ENCODE measurements at regions not wholly inside any gene's neighbourhood (a gene's known extent, or its start where the extent isn't known, plus 50 kb on each side); places are given as distances from the start of the nearest gene placed in this dataset.

GRCh38 chr15:96046620-96047240 lies 283.8 kb upstream of the NR2F2 start:
- Histone ChIP-seq H2BK120ac (replicated peaks; ENCODE audit: low read depth, low read length) (no peak overlapping the region), H4K91ac (replicated peaks; ENCODE audit: insufficient read length, low read length) (no peak overlapping the region), H3K27ac (ENCODE audit: low read depth, low read length) (no peak overlapping the region), H2AFZ (ENCODE audit: low read length) (no peak overlapping the region), H3K23ac (ENCODE audit: insufficient read length) (no peak overlapping the region), H3K9me3 (ENCODE audit: insufficient read depth in 2 of 2, low read depth in 1 of 2, low read length in 1 of 2) (no peaks in the 10 kb centered on the region), H2BK12ac (ENCODE audit: low read depth, low read length) (no peak overlapping the region), H3K9ac (replicated peaks in 1 of 4; ENCODE audit: extremely low read depth in 1 of 4, low read depth in 3 of 4, low read length in 3 of 4) (no peak overlapping the region), H3K23me2 (ENCODE audit: low read depth, low read length) (no peaks in the 10 kb centered on the region), H4K8ac (ENCODE audit: extremely low read depth, insufficient read depth, low read length) (no peak overlapping the region), H3K56ac (replicated peaks; ENCODE audit: insufficient read length, low read depth, low read length) (no peak overlapping the region), H3K79me1 (ENCODE audit: low read depth, low read length) (no peaks in the 10 kb centered on the region), H3K36me3 (ENCODE audit: control insufficient read depth in 2 of 4, insufficient read depth in 4 of 4, low read length in 3 of 4) (0 out of 8 replicates have a peak, but pooled peaks cover 0 to 2% (median 0%) of the 10 kb centered on the region in 4 experiments), H2BK20ac (ENCODE audit: low read length) (no peak overlapping the region), H3K4me3 (ENCODE audit: extremely low read depth in 1 of 4, insufficient read depth in 2 of 4, low read depth in 3 of 4, low read length in 4 of 4) (no peak overlapping the region), H4K20me1 (replicated peaks in 1 of 2; ENCODE audit: control insufficient read depth in 1 of 2, insufficient read depth in 2 of 2, low read length in 2 of 2) (no peaks in the 10 kb centered on the region), H3K79me2 (ENCODE audit: control insufficient read depth in 1 of 2, insufficient read depth in 2 of 2, low read length in 2 of 2) (no peaks in the 10 kb centered on the region), H3K4ac (replicated peaks; ENCODE audit: insufficient read length, low read depth, low read length) (no peak overlapping the region), H2AK5ac (ENCODE audit: low read depth, low read length) (no peak overlapping the region), H3K27me3 (replicated peaks in 1 of 4; ENCODE audit: control insufficient read depth in 3 of 4, extremely low read depth in 1 of 4, insufficient read depth in 3 of 4, low read length in 3 of 4) (peaks cover 8 to 18% (median 13%) of the 10 kb centered on the region in 4 experiments), H3K4me1 (replicated peaks in 1 of 4; ENCODE audit: control insufficient read depth in 3 of 4, insufficient read depth in 4 of 4, low read length in 3 of 4) (no peaks in the 10 kb centered on the region), H4K5ac (ENCODE audit: insufficient read length, low read depth, low read length) (no peak overlapping the region), H3K18ac (ENCODE audit: extremely low read depth, low read length) (no peak overlapping the region), H3K4me2 (ENCODE audit: insufficient read depth in 1 of 2, low read depth in 2 of 2, low read length in 2 of 2) (no peak overlapping the region), H2BK15ac (ENCODE audit: low read length) (no peak overlapping the region), H3K14ac (ENCODE audit: insufficient read length) (no peak overlapping the region), H2BK5ac (ENCODE audit: low read depth, low read length) (no peak overlapping the region)
- 88% methylated on average over 5 of the region's 5 CpGs; no CpG with 5 or more reads in 1 of the 2 experiments for WGBS, 2 experiments (ENCODE audit: extremely low coverage in 1 of 2, insufficient coverage in 1 of 2, insufficient read length in 1 of 2, insufficient replicate concordance in 2 of 2, low coverage in 1 of 2, low lambda C conversion rate in 2 of 2, missing lambda C conversion rate in 1 of 2)
- FAIRE-seq (no peak), DNase-seq (ENCODE audit: low read depth in 1 of 2, low spot score in 2 of 2) (no peak)
- ChIA-PET CTCF (ENCODE audit: partially characterized antibody) (interaction anchor here (1.3 to 2.0 kb wide), 2 partner anchors 11 to 281 kb away, joined by 5 read pairs; no protein-coding TSS in a partner anchor), POLR2A (ENCODE audit: partially characterized antibody) (no interaction called here)
- TF ChIP-seq POLR2AphosphoS5 (IDR thresholded peaks at IDR 0.05; ENCODE audit: low read depth, low read length) = no peak
- TF ChIP-seq RXRA (IDR thresholded peaks at IDR 0.05; ENCODE audit: insufficient read depth, low read depth, low read length) = no peak
- no peak for TF ChIP-seq YY1 (IDR thresholded peaks at IDR 0.05; ENCODE audit: low read depth, low read length)
- TF ChIP-seq CREB1 (IDR thresholded peaks at IDR 0.05) = no peak

Data from H1 (cell line).